ENCODE measurements at regions not wholly inside any gene's neighbourhood (a gene's known extent, or its start where the extent isn't known, plus 50 kb on each side); places are given as distances from the start of the nearest gene placed in this dataset.
"Not testable (repeated sequence)": the region's sequence is repeated elsewhere in the genome, so short reads cannot be mapped to it uniquely, and the experiment has no call there.

GRCh38 chr9:95573463-95573862 lies 56.7 kb upstream of the PTCH1 start:
- intact Hi-C loops (cut with DNase I): no loop called here
- no peak for DNase-seq (ENCODE audit: low spot score)

GRCh38 chr9:95572381-95573151 lies 55.8 kb upstream of the PTCH1 start:
- intact Hi-C loops (cut with DNase I): no loop called here
- no peak for DNase-seq (ENCODE audit: low spot score)

GRCh38 chr9:95570646-95571045 lies 53.9 kb upstream of the PTCH1 start:
- no peak for DNase-seq (ENCODE audit: low spot score)
- intact Hi-C loops (cut with DNase I): no loop called here

- DNase-seq (ENCODE audit: low spot score): no peak
- intact Hi-C loops (cut with DNase I): no loop called here
Measured at GRCh38 chr9:95570150-95570549, 53.4 kb upstream of the PTCH1 start.

GRCh38 chr9:95568735-95569134 lies 52.0 kb upstream of the PTCH1 start:
- intact Hi-C loops (cut with DNase I): not testable (repeated sequence)

More at GRCh38 chr9:95568735-95569134, 52.0 kb upstream of the PTCH1 start:
- DNase-seq (ENCODE audit: low spot score): not testable (repeated sequence)
